HG03378 (cell line): ENCODE measurements at regions not wholly inside any gene's neighbourhood (a gene's known extent, or its start where the extent isn't known, plus 50 kb on each side); places are given as distances from the start of the nearest gene placed in this dataset.
A peak's percentile ranks its signal among the peaks of the same experiment; 100 is the strongest.

Experiments used
- ATAC-seq: cut with Tn5 transposase; IDR thresholded peaks from one replicate; pipeline ENCODE4 v1.9.1; 2021; ENCODE audit warnings: mild to moderate bottlenecking, moderate library complexity; ENCODE audit not compliant: unreplicated experiment

DNA sequence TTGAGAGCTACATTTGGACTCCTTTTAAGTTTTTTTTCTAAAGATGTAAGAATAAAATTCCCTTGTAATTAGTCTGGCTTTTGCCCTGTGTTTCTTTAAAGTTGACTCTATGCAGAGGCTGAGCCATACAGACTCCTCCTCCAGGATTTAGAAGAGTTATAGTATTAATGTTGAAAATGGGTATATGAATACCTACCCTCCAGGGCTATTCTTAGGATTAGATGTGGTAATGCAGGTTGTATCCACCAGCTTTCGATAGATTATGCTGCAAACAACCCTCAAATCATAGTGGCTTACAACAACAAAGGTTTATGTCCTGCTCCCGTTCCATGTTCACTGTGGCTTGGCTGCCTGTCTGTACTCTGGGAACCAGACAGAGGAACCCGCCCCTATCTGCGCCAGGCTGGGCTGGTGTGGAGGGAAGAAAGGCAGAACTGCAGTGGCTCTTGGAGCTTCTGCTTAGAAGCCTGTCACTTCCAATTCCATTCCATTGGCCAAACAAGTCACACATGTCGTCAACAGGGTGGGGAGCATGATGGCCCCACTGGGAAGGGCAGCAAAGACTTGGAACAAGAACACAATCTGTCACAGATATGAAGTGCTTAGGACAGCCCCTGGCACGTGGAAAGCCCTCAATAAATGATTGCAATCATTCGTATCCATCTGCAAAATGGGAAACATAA lies 290.8 kb downstream of the FOXO1 start:
- ATAC-seq = no peak

DNA sequence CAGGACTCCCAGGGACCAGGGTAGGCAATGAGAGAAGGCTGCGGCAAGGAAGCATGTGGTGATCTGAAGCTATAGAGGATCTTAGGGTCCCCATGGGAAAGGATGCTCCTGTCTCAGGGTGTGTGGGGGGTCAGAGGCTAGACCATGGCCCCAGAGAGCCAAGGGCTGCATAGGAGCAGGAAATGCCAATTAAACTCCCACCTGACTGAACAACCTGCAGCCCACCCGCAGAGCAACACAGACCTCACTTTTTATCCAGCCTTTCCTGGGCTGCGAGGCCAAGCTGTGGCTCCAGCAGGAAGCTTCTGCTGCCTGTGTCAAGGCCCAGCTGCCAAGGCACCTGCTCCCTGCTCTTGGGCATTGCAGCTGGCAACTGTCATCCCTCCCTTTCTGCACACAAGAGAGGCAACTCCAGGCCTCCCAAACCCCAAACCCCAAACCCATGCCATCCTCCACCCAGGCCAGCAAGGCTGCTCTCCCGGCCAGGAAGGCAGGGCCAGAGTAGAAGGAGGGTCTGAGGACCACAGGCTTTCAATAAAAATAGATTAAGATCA lies 290.1 kb downstream of the FOXO1 start:
- ATAC-seq = no peak

DNA sequence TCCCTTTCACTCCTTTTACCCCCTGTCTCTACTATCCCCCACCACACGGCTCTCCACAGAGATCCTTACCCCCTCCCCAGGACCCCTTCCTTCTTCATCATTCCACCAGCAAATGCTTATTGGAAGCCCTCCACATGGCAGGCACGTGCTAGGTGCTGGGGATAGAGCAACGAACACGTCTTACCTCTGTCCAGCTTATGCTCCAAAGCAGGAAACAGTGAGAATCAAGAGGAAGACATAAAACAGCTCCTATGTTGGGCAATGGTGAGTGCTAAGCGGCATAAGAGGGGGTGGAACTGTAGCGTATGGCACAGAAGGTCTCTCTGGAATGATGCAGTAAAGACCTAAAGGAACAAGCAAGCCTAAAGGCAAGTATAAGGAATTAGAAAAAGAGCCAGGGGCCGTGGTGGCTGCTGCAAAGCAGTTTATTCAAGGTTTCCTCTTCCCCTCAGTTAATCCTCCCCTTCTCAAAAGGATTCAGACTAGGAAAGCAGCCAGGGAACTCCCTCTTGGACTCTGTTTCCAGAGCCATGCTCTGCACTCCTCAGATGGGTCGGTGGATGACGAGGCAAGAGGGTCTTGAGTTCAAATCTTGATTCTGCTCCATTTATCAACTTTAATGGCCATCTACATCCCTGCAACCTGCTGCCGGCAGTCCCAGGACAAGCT lies 289.4 kb downstream of the FOXO1 start:
- ATAC-seq = no peak

DNA sequence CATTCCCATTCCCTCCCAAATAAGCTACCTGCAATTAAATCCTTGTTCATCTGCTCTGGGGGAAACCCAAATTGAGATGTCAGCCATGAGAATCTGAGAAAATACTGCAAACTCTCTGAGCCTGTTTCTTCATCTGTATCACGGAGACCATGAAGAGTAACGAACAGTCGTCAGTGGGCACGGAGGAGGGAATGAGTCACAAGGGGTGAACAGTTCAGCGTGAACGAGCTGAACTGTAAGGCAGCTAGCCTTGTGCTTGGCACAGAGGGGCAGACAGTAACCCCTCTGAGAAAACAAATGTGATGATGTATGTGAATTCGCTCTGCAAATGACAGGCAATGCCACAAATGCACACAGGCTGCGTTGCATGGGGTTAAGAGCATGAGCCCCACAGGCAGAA lies 288.7 kb downstream of the FOXO1 start:
- ATAC-seq = no peak

DNA sequence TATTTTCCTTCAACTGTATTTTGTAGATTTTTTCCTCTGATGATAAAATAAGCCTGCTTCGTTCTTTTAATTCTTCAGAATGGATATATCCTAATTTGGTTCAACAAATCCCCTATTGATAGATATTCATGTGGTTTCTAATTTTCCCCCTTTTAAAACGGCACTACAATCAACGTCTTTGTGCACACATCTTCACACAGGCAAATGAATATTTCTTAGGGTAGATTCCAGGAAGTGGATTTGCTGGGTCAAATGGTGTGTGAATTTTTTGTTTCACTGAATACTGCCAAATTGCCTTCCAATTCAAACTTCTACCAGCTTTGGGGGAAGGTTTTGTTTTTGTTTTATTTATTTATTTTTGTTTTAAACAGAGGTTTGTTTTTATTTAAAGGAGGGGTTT lies 287.2 kb downstream of the FOXO1 start:
- ATAC-seq = no peak

DNA sequence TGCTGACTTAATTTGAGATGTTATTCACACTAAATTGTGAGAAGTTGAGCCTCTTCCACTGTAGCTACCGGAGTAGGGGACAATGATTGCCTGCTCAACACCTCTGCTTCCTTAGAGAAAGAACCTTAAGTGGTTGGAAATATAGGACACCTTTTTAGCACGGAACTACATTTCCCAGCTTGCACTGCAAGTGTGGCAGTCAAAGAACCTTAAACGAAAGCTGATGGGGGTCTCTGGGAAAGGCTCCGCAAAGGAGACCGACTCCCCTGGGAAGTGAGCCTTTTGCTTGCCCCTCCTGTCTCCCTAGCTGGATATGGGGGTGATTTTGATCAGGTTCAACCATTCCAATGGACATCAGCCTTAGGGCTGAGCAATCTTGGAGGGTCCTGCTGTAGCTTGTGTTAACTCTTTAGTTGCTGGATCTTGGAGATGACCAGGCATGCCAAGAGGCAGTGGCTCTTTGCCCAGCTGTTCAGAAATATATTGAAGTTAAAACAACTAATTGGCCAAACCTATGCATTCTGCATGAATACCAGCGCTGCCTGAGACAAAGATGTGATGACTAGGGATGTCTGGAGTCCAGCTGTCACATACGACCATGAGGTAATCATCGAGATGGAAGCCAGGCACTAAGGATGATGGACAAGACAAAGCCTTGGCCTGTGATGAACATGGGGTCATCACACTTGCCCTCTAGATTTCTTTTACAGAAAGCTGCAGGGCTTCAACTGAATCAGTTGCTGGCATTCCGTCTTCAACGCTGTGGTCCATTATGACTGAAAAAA lies 286.5 kb downstream of the FOXO1 start:
- no peak for ATAC-seq

DNA sequence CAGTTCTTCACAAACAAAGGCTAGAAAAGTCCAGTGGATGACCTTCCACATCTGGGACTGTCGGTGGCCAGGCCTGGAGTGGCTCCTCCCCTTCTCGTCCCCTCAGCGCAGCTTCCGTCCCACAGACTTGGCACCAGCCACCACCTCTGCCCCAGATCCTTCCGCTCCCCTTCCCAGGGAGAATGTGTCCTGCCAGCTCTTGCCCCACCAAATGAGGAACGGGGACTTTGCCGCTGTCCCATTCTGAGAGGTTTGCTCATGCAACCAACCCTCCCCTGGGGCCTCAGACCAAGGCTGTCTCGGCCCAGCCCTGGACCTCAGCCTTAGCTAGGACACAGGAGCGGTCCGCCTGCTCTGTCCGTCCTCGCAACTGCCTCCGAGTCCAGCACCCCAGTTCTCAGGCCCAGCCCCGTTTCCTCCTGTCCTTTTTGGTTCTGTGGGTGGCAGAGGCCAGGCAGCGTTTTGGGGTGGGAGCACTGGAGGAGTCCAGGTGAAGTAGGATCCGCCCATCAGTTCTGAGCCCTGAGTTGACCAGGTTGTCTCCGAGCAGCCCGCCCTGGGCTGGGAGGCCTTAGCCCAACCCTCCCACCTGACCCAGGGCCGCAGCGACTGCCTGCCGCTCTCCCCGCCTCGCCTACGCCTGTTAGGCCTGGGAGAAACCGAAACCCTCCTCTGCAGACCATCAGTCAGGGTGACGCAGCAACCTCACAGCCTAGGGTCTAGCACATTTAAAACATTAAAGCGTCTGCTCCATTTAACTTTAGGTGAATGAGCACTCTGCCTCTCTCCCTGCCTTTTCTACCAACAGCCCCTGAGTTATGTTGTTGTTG lies 284.3 kb downstream of the FOXO1 start:
- no peak for ATAC-seq

DNA sequence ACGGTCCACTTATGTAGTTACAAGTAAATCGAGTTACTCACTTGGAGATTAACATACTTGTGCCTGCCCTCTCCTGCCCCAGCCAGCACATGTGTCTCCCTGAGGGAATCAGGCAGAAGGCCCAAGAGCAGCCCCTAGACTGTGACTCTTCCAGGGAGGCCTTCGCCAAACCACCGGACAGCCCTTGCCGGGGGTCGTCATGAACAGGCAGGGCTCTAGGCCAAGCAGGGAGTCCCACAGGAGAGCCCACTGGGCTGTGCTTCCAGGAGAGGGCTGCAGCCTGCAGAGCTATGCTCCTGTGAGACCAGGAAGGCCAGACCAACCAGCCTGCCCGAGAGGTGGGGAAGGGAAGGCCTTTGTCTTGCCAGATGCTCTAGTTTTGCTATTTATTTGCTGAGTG lies 283.3 kb downstream of the FOXO1 start:
- no peak for ATAC-seq

DNA sequence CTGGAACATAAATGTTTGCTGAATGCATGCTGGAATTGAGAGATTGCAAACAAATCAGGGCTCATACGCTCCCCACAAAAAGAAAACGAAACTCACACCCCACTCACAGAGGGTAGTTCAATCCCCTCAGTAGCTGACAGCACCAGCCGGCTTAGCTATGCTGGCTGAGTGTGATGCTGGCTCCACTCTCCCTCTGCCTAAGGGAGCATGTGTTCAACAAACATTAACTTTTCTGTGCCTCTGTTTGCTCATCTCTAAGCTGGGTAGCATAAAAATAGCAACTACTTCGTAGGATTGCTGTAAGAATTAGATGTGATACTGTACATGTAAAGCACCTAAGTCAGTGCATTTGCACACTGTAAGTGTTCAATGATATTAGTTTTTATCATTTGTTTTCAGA lies 282.6 kb downstream of the FOXO1 start:
- no peak for ATAC-seq

DNA sequence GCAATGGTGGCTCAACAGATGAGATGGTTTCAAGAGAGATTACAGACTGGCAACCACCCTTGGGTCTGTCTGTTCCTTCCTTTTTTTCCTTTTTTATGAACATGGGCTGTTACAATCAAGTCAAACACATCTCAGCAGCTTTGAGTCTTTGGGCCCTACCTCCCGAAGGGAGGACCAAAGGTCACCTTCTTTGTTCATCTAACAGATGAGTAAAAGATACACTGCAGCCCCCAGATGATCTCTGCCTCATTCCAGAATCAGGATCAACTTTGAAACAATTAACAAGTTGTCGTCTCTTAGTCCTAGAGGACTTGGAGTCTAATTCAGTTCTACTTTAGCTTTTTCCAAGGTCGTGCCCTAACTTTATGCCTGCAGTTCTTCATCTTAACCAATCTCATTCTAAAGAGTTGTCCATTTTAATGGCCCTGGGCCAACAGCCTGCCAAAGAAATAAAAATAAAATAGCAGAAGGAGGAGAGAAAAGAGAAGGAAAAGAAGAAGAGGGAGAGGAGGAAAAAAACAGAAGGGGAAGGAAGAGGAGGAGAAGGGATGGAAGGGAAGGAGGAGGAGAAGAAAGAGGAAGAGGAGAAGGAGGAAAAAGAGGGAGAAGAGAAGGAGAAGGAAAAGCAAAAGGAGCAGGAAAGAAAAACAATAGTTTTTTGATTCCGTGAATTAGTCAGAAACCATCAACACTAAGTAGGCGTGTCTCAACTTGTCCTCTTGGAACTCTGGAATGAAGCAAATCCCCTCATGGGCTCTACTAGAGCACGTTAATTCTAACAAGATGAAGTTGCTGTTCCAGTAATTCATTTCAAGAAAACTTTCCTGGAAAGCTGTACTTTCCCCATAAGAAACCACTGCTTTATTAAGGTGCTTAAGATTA lies 281.2 kb downstream of the FOXO1 start:
- no peak for ATAC-seq

DNA sequence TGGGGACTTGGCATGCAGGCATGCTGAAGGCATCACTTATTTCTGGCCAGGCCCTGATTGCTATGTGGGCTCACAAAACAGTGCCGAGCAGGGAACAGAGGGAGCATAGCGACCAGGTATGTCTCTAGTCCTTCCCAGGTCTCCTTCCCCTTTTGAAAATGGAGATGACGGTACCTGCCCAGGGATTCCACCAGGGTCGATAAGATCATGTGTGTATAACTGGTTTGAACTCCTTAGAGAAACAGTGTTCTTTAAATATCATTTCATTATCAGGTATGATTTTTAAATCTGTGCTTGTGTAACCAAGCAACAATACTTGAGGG lies 280.6 kb downstream of the FOXO1 start:
- no peak for ATAC-seq

DNA sequence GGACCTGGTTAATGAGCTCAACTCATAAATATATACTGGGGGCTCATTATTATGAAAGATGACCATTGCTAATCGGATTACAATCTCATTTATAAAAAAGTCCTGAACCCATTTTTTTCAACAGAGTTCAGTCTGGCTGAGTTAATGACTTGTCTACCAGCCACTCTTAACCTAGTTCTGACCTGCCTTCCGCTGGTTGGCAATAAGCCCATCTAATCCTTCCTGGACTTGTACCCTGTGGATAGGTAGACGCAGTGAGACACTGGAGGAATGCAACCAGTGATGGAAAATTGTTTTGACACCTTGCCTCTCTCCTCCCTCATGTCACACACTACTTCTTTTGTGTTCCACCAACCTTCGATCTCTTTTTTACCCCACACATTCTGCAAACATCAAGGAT lies 279.9 kb downstream of the FOXO1 start:
- no peak for ATAC-seq

DNA sequence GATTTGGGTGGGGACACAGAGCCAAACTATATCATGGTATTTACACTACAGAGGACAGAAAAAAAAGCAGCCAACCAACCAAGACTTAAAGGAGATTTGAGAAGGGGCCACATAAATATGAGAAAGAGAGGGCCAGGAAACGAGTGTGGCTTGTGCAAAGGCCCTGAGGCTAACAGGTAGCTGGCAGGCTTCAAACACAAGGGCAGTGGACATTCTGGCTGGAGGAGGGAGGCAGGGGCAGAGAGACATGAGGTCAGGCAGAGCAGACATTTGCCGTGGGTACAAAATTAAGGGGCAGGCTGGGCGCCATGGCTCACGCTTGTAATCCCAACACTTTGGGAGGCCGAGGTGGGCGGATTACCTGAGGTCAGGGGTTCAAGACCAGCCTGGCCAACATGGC lies 278.7 kb downstream of the FOXO1 start:
- no peak for ATAC-seq

DNA sequence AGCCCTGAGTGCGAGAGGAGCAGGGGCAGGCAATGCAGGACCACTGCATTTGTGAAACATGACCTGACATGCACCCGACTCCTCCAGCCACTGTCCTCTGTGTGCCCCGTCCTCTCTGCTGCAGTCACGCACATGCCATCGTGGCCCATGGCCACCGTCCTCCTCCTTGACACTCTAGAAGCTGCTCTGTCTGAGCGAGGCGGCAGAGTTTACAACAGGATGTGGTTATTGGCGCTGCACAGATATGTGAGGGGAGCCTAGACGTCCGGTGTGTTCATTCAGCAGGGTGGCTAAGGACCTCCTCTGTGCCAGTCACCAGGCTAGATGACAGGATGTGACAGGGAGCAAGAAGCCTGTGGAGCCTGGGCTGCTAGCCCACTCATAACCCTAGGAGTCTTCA lies 277.8 kb downstream of the FOXO1 start:
- peak; percentile 98 for ATAC-seq

DNA sequence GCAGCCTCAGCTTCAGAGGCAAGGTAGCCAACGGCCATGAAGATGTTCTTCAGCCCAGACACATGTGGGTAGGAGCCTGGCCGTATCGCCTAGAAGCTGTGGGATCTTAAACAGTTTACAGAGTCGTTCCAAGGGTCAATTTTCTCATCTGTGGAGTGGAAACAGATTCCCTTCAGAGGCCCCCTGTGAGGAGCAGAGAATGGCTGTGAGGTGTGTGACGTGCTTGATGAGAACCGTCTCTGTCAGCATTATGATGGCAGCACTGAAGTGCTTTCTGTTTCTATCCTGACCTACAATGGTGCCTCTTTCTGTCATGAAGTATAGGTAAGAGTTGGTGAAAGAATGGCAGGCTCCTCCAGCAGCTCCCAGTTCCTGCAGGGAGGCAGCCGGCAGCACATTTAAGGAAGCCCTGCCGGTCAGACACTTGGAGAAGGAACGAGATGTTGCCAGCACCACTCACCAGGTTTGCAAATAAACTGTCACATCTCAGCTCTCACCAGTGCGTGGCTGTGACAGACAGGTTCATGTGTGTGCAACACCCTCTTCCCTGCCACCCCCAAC lies 277.3 kb downstream of the FOXO1 start:
- peak; percentile 51 for ATAC-seq

DNA sequence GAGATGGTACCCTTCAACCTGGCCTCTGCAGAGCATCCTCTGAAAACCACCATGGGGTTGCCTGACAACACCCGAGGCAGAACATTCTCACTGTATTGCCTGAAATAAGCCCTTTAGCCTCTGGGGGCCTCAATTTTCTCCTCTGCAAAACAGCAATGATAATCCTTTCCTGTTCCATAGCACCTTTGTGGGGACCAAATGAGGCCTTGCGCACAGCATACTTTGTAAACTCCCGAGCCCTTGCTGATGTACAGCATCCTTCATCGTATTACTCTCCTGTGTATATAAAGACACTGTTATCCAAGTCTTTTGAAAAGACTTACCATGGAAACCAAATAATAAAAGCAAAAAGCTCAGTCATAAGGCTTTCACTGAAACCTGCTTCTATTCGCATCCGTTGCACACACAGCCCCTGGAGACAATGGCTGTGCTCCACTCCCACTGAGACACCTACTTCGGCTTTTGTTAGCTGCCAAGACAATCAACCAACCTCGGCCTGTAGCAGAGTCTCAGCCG lies 276.0 kb downstream of the FOXO1 start:
- ATAC-seq = no peak

DNA sequence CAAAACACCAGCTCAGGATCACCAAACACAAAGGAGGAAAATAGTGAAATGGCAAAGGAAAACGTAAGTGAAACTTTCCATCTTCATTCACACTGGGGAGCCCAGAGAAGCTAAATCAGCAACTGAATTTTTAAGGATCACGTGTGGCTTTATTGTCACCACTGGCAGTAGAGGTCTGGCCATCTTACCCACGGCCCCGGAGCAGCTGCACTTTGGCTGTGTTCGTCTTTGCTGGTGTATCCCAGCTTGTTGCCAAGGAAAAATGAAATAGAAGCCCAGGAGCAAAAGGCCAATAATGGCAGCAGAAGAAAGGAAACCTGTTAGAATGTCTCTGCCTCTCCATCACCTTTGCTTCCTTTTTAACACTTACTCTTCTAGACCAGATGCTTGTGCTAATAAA lies 274.7 kb downstream of the FOXO1 start:
- no peak for ATAC-seq

DNA sequence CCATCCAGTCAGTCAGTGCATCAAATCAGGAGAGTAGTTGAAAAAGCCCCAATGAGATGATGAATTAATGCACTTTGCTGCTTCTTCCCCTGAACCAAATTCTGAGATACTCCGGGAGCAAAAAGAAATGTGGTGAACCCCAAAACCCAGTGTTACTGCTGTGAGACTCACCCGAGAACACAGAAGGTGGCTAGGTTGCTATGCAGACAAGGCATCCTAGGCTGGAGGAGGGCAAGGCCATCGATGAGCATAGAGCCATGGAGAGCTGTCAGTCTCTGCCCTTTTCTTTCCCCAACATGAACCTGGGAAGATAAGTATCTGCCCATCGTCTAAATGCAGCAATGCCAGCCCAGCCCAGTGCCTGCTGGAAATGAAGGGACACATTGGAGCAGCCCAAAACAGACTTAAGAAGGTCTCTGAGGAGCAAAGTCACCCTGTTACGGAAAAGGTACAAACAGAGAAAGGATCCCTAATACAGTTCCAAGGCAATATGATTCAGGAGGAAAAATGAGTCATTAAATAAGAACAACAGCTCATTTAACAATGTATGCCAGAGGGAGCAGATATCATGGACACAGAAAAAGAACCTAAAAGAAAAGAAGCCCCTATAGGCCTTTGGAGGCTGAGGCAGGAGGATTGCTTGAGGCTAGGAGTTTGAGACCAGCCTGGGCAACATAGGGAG lies 272.0 kb downstream of the FOXO1 start:
- ATAC-seq = no peak

DNA sequence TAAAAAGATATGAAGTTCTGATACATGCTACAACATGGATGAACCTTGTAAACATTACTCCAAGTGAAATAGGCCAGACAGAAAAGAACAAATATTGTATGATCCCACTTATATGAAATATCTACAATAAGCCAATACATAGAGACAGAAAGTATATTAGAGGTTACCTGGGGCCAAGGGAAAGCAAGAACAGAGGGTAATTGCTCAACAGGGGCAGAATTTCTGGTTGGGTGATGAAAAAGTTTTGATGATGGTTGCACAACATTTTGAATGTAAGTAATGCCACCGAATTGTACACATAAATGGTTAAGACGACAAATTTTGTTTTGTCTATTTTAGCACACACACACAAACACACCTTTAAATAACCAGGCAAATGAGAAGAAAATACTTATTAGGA lies 268.4 kb downstream of the FOXO1 start:
- no peak for ATAC-seq
